ENCODE measurements at regions not wholly inside any gene's neighbourhood (a gene's known extent, or its start where the extent isn't known, plus 50 kb on each side); places are given as distances from the start of the nearest gene placed in this dataset.

DNA sequence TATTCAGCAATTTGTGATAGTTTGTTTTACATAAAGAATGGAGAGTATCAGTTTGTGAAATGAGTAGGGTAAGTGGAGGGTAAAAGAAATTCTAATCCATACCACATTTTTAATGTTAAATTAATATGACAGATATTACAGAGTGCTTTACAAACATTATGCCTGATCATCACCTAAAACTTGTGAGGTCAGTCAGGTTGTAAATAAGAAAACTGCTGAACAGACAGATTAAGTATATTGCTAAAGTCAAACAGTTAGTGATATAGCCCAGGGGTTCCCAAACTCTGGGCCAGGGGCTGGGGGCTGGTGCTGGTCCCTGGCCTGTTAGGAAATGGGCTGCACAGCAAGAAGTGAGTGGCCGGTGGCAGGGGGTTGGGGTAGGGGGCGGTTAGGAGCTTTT, 273.6 kb downstream of the TRAM1L1 start:
- TF ChIP-seq, protein P1, sequence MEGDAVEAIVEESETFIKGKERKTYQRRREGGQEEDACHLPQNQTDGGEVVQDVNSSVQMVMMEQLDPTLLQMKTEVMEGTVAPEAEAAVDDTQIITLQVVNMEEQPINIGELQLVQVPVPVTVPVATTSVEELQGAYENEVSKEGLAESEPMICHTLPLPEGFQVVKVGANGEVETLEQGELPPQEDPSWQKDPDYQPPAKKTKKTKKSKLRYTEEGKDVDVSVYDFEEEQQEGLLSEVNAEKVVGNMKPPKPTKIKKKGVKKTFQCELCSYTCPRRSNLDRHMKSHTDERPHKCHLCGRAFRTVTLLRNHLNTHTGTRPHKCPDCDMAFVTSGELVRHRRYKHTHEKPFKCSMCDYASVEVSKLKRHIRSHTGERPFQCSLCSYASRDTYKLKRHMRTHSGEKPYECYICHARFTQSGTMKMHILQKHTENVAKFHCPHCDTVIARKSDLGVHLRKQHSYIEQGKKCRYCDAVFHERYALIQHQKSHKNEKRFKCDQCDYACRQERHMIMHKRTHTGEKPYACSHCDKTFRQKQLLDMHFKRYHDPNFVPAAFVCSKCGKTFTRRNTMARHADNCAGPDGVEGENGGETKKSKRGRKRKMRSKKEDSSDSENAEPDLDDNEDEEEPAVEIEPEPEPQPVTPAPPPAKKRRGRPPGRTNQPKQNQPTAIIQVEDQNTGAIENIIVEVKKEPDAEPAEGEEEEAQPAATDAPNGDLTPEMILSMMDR (IDR thresholded peaks at IDR 0.05) = no peak
- no peak for TF ChIP-seq POLR2A (IDR thresholded peaks at IDR 0.05)
- no peak for TF ChIP-seq EP300 (IDR thresholded peaks at IDR 0.05; ENCODE audit: low read depth)

Data from transverse colon (tissue), 3 donors.